ENCODE measurements at regions not wholly inside any gene's neighbourhood (a gene's known extent, or its start where the extent isn't known, plus 50 kb on each side); places are given as distances from the start of the nearest gene placed in this dataset.

- no peak for TF ChIP-seq CTCF (IDR thresholded peaks at IDR 0.05)
- no peak for TF ChIP-seq POLR2A (IDR thresholded peaks at IDR 0.05)
Observed at GRCh38 chr9:23557689-23558088, 268.4 kb downstream of the ELAVL2 start.
